NCI-H2107 treated with DMSO at 0.1 percent for 48 hours (cell line): ENCODE measurements at regions not wholly inside any gene's neighbourhood (a gene's known extent, or its start where the extent isn't known, plus 50 kb on each side); places are given as distances from the start of the nearest gene placed in this dataset.

Source experiments
- DNase-seq: peaks from one replicate; lab custom pipeline; 2025; ENCODE audit not compliant: unreplicated experiment; lab: John Stamatoyannopoulos, UW

DNA sequence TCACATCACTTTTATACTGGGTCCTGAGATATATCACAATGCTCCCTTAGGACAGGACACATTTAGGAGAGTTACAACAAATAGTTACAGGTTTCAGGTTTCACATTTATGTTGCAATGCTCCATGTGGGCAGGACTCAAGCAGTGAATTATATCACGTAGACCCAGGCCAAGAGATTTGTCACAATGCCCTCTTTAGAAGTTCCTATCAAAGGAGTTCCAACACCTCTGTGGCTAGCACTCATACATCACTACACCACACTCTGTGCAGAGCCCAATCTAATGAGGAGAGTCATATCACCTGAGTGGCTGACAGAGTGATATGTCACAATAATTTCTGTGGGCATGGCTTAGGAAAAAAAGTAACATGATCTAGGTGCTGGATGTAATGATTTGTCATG, 1068.2 kb upstream of the AMELY start:
- DNase-seq: no peak

GRCh38 chrY:7977301-7977700, 1065.7 kb upstream of the AMELY start:
- no peak for DNase-seq

DNA sequence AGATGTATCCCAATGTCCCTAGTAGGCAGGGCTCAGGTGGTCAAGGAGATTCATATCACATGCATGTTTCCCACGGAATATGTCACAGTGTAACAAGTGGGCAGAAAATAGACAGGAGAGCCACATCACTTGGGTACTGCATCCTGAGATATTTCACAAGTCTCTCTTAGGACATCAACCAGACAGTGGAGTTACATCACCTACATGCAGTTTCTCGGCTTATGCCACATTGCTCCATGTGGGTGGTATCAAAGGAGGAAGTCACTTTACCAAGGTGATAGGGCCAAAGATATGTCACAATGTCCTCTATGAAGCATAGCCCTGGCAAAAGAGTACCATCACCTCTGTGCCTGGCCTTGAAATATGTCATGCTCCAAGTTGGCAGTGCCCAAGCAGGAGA, 1056.7 kb upstream of the AMELY start:
- no peak for DNase-seq

GRCh38 chrY:7966916-7967315, 1055.4 kb upstream of the AMELY start:
- DNase-seq: no peak

DNA sequence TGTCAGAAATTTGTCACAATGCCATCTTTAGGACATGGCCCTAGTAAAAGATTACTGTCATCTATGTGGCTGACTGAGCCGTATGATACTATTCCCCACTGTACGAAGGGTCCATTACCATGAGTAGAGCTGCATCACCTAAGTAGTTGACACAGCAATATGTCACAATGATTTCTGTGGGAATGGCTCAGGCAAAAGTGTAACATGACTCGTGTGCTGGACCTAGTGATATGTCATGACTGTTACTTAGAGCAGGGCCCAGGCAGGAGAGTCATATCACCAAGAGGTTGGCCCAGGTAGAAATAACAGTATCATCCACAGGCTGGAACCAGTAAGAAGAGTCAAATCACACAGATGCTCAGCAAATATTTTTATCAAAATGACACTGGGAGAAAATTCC, 1051.8 kb upstream of the AMELY start:
- no peak for DNase-seq

DNA sequence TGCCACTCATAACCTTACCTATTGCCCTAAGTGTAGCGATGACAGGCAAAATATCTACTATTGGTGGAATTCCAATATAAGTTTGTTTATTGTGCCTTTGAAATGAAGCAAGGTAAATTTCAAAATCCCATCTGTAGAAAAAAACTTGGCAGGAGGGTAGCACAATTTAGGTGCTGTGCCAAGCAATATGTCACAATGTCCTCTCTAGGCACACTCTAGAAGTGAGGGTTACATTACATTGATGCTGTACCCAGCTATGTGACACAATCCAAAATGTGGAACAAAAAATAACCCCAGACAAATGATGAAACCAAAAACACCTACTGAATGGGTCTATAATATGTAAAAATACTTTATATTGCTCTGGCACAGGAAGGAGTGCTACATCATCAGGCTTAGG, 1050.8 kb upstream of the AMELY start:
- no peak for DNase-seq

DNA sequence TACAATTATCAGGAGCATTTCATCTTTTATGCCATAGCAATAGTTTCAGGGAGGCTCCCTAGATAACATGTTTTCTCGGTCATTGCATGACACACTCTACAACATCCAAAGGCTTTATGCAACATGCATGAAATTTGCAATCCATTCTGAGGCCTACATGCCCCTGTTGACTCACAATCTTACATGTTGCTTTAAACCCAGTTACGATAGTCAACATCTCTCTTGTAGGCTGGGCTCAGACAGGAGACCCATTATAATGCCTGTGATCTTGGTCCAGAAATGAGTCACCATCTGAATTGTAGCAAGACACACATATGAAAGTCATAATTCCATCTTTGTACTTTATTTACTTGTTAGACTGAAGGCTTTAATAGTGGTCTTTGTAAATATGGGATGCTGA, 1050.3 kb upstream of the AMELY start:
- no peak for DNase-seq

GRCh38 chrY:7957773-7958172, 1046.2 kb upstream of the AMELY start:
- DNase-seq: no peak

DNA sequence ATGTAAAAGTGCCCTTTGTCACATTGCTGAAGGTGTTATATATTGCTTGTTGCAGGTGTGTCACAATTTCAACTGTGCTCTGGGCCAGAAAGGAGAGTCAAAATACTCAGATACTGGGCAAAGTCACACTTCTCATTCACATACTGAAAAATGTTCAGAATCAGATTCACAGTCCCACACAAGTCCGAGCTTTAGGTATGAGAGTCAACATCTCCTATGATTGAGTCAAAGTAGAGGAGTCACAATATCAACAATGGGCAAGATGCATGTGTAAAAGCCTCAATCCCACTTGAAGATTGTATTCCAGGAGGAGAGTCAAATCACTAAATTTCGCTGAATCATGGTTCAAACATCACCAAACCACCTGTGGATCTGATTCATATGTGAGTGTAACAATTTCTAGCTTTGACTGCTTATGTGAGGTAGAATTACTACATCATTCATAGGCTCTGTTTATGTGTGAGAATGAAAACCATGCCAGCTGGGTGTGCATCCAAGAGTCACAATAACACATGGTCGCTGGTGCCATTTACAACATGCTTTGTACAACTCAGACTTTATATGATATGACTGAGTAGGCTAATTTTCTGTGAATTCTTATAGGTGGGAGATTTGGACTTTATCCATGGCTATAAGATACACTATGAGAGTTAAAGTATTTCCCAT, 1039.8 kb upstream of the AMELY start:
- DNase-seq: no peak

- DNase-seq: no peak
Observed at GRCh38 chrY:7944135-7944534, 1032.6 kb upstream of the AMELY start.

- no peak for DNase-seq
Observed at GRCh38 chrY:7942711-7943110, 1031.2 kb upstream of the AMELY start.

DNA sequence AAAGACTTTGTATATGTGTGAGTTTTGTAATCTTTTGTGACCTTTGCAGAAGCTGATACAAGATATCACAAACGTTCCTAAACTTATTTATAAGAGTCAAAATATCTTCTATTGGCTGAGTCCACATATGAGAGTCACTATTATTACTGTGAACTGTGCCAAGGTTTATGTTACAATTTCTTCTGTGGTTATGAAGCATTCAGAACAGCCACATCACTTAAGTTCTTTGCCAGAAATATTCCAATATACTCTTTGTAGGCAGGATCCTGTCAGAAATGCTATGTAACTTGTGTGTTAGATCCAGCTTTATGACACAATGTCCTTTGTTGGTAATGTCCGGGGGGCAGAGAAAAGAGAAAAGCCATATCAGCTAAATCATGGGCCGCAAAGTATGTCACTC, 1030.3 kb upstream of the AMELY start:
- DNase-seq: no peak

DNA sequence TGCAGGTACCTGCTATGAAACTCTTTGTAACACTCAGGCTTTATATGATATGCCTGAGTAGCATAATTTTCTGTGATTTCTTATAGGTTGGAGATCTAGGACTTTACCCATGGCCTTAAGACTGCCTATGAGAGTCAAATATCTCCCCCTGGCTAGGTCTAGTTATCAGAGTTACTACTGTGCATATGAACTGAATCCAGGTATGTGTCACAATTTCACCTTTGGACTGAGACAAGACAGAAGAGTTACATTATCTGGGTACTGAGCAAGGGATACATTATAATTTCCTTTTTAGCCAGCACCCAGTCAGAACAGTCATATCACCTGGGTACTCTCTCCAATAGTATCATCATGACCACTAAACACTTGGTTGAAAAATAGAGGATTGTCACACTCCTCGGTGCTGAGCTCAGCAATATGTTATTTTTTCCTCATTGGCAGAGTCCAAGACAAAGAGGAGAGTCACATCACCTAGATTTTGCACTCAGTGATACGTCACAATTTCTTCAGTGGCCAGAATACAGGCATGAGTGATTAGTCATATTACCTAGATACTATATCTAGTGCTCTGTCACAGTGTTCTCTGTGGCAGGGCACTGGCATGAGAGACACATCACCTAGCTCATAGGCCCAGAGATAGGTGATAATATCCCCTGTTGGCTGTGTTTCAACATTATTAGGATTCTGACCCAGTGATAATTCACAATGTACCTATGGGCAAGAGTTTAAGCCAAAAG, 1027.6 kb upstream of the AMELY start:
- DNase-seq: no peak

- no peak for DNase-seq
Observed at GRCh38 chrY:7936831-7937230, 1025.3 kb upstream of the AMELY start.

DNA sequence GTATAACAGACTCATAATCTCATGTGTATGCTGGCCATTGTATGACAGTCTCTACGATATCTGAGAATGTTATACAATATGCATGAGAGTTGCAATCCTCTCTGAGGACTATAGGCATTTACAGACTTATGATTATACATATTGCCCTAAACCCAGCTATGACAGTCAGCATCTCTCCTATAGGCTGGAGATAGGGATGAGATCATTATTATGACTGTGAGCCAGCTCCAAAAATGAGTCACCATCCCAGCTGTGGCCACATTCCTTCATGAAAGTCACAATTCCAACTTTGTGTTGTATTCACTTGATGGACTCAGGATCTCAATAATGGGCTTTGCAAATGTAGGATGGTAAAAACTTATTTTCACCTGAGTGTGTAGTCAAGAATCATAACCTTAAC, 1024.5 kb upstream of the AMELY start:
- no peak for DNase-seq

DNA sequence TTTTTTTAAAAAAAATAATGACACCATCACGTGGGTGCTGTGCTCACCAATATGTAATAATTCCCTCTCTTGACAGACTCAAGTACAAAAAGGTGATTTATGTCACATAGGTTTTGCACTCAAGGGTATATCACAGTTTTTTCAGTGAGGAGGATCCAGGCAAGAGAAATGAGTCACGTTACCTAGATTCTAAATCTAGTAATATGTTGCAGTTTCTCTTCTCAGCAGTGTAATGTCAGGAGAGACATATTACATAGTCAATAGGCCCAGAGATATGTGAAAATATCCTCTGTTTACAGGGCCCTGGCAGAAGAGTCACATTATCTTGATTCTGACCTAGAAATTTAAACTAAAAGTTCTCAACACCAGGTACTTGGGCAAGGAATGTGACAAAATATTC, 1024.1 kb upstream of the AMELY start:
- no peak for DNase-seq

DNA sequence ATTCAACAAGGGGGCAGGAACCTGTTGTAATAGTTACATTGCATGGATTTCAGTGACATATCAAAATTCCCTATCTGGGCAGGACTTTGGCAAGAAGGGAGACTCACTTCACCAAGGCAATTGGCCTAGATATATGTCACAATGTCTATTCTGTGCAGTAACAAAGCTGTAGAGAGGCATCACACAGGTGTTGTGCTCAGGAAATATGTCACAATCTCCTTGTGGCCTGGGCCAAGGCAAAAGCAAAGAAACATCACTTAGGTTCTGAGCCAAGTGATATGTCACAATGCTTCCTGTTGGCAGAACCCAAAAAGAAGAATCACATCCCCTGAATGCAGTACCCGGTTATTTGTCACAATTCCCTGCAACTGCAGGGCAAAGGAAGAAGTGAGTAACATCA, 1020.9 kb upstream of the AMELY start:
- DNase-seq: no peak

GRCh38 chrY:7929866-7930265, 1018.3 kb upstream of the AMELY start:
- DNase-seq: no peak

GRCh38 chrY:7924059-7924458, 1012.5 kb upstream of the AMELY start:
- DNase-seq: no peak

DNA sequence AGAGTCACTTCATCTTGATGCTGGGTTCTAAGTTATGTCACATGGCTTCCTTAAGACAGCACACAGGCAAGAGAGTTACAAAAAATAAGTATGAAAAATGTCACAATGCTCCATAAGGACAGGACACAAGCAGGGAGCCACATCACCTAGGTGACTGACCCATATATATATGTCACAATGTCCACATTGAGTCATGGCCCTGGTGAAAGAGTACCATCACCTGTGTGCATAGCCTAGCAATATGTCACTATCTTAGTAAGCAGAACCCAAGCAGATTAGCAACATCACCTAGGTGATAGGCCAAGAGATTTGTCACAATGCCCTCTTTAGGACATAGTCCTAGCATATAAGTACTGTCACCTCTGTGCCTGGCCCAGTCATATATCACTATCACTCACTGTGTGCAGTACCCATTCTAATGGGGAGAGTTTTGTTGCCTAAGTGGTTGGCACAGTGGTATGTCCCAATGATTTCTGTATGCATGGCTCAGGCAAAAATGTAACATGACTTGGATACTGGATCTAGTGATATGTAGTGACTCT, 1012.0 kb upstream of the AMELY start:
- no peak for DNase-seq

DNA sequence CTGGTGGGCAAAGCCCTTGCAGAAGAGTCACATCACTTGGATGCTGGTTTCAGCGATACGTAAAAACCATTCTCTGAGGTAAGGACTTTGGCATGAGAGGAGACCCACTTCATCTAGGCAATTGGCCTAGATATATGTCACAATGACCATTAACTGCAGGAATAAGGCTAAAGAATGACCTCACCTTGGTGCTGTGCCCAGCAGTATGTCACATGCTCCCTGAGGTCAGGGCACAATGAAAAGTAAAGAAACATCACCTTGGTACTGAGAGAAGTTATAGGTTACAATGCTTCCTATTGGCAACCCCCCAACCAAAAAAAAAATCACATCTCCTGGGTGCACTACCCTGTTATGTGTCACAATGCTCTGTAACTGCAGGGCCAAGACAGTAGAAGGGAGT, 1008.8 kb upstream of the AMELY start:
- DNase-seq: no peak

- no peak for DNase-seq
Observed at GRCh38 chrY:7888506-7888905, 977.0 kb upstream of the AMELY start.

DNA sequence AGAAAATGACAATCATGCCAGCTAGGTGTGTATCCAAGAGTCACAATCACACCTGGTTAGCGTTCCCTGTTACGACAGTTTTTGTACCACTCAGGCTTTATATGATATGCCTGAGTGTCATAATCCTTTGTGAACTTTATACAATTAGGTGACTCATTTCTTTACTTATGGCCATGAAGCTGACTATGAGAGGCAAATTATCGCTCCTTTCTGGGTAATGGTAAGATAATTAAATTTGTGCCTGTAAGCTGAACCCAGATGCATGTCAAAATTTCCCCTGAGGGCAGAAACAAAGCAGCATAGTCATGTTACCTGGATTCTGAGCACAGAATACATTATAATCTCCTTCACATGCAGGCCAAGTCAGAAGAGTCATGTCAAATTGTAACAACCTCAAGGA, 970.1 kb upstream of the AMELY start:
- DNase-seq: peak; percentile 15
